HG02885 (cell line): ENCODE measurements at regions not wholly inside any gene's neighbourhood (a gene's known extent, or its start where the extent isn't known, plus 50 kb on each side); places are given as distances from the start of the nearest gene placed in this dataset.

Experiments
- ATAC-seq: cut with Tn5 transposase; IDR thresholded peaks from one replicate; pipeline ENCODE4 v1.9.1; 2021; ENCODE audit warnings: mild to moderate bottlenecking; ENCODE audit not compliant: unreplicated experiment, poor library complexity

- no peak for ATAC-seq
Measured at GRCh38 chr1:55321942-55322341, 106.8 kb upstream of the USP24 start.

GRCh38 chr1:55320891-55321290, 105.7 kb upstream of the USP24 start:
- no peak for ATAC-seq

GRCh38 chr1:55318116-55318817, 103.1 kb upstream of the USP24 start:
- no peak for ATAC-seq

GRCh38 chr1:55317673-55318072, 102.5 kb upstream of the USP24 start:
- ATAC-seq, result no peak

GRCh38 chr1:55316947-55317662, 101.9 kb upstream of the USP24 start:
- no peak for ATAC-seq

GRCh38 chr1:55316502-55316901, 101.3 kb upstream of the USP24 start:
- no peak for ATAC-seq

GRCh38 chr1:55315552-55315951, 100.4 kb upstream of the USP24 start:
- no peak for ATAC-seq

- no peak for ATAC-seq
Measured at GRCh38 chr1:55314740-55315139, 99.6 kb upstream of the USP24 start.

GRCh38 chr1:55313903-55314302, 98.7 kb upstream of the USP24 start:
- ATAC-seq, result no peak

- no peak for ATAC-seq
Measured at GRCh38 chr1:55311979-55312378, 96.8 kb upstream of the USP24 start.

GRCh38 chr1:55311057-55311641, 96.0 kb upstream of the USP24 start:
- no peak for ATAC-seq

GRCh38 chr1:55310505-55310971, 95.4 kb upstream of the USP24 start:
- no peak for ATAC-seq

- no peak for ATAC-seq
Measured at GRCh38 chr1:55309786-55310504, 94.8 kb upstream of the USP24 start.

GRCh38 chr1:55309053-55309452, 93.9 kb upstream of the USP24 start:
- ATAC-seq, result no peak

- no peak for ATAC-seq
Measured at GRCh38 chr1:55305735-55306134, 90.6 kb upstream of the USP24 start.

- no peak for ATAC-seq
Measured at GRCh38 chr1:55304229-55304740, 89.1 kb upstream of the USP24 start.

GRCh38 chr1:55302972-55303371, 87.8 kb upstream of the USP24 start:
- ATAC-seq, result no peak

GRCh38 chr1:55301912-55302311, 86.7 kb upstream of the USP24 start:
- no peak for ATAC-seq

GRCh38 chr1:55300975-55301374, 85.8 kb upstream of the USP24 start:
- ATAC-seq, result no peak

- no peak for ATAC-seq
Measured at GRCh38 chr1:55298167-55298894, 83.2 kb upstream of the USP24 start.
